Naive thymus-derived CD8-positive, alpha-beta T cell (primary cell): ENCODE measurements at regions not wholly inside any gene's neighbourhood (a gene's known extent, or its start where the extent isn't known, plus 50 kb on each side); places are given as distances from the start of the nearest gene placed in this dataset.

Source experiments
- ATAC-seq, 2 donors: fragments of 150-1000 bp; cut with Tn5 transposase in 1 of 2; sonication (Bioruptor Pico), chemical (Tn5 transposase) in 1 of 2; 1 replicate in 1 of 2; 2 replicates in 1 of 2; pipeline ENCODE4 v1.10.0; 2021; ENCODE audit warnings: mild to moderate bottlenecking in 2 of 2, moderate library complexity in 2 of 2
- POLR2A ChIA-PET: fragments of 350-600 bp; sonication (Branson Sonifier 250); formaldehyde crosslinking; loops from one replicate; lab custom pipeline; 2021; ENCODE audit warnings: antibody characterized with exemption; lab: Charles Lee
- DNase-seq, 10 donors: peaks; one replicate each; pipeline versions ENCODE4 v3.0.0 to v3.0.0-alpha.2; 2020 to 2022
- H3K27ac Mint-ChIP-seq, 10 donors: one replicate each; pipeline ENCODE4 v1.8.0; 2020 to 2022; ENCODE audit warnings: mild to moderate bottlenecking in 10 of 10, mixed read lengths in 10 of 10, moderate library complexity in 4 of 10, inconsistent platforms in 1 of 10
- H3K27me3 Mint-ChIP-seq, 5 donors: one replicate each; pipeline ENCODE4 v1.8.0; 2021 to 2022; ENCODE audit warnings: mixed read lengths in 5 of 5
- H3K36me3 Mint-ChIP-seq, 3 donors: one replicate each; pipeline ENCODE4 v1.8.0; 2020 to 2022; ENCODE audit warnings: mixed read lengths in 3 of 3, mild to moderate bottlenecking in 2 of 3, inconsistent platforms in 1 of 3
- H3K4me1 Mint-ChIP-seq, 4 donors: one replicate each; pipeline ENCODE4 v1.8.0; 2021 to 2022; ENCODE audit warnings: mixed read lengths in 4 of 4
- H3K4me3 Mint-ChIP-seq, 10 donors: one replicate each; pipeline ENCODE4 v1.8.0; 2020 to 2022; ENCODE audit warnings: mild to moderate bottlenecking in 10 of 10, mixed read lengths in 10 of 10, moderate library complexity in 6 of 10, inconsistent platforms in 1 of 10
- H3K9me3 Mint-ChIP-seq, 9 donors: one replicate each; pipeline ENCODE4 v1.8.0; 2020 to 2022; ENCODE audit warnings: mixed read lengths in 9 of 9, mild to moderate bottlenecking in 3 of 9, inconsistent platforms in 1 of 9, moderate library complexity in 1 of 9

- DNase-seq (no peak), ATAC-seq (no peak)
- no peaks in the 10 kb centered on the region for H3K27me3 Mint-ChIP-seq
- peaks cover 0 to 20% (median 10%) of the 10 kb centered on the region in 9 donors for H3K9me3 Mint-ChIP-seq
- H3K36me3 Mint-ChIP-seq: peaks cover 0 to 6% (median 0%) of the 10 kb centered on the region in 3 donors
- no peak overlapping the region for H3K4me3 Mint-ChIP-seq
- no peak overlapping the region for H3K27ac Mint-ChIP-seq
- POLR2A ChIA-PET: no interaction called here
- no peaks in the 10 kb centered on the region for H3K4me1 Mint-ChIP-seq
Observed at GRCh38 chr6:141288947-141289346, 843.8 kb upstream of the GJE1 start.

- H3K4me3 Mint-ChIP-seq: no peak overlapping the region
- POLR2A ChIA-PET: interaction anchor here (0.6 kb wide), 1 partner anchor 307 kb away, joined by 5 read pairs; no protein-coding TSS in a partner anchor
- H3K4me1 Mint-ChIP-seq: no peaks in the 10 kb centered on the region
- no peak overlapping the region for H3K27ac Mint-ChIP-seq
- ATAC-seq: no peak
- no peak for DNase-seq
- no peaks in the 10 kb centered on the region for H3K36me3 Mint-ChIP-seq
- peaks cover 0 to 3% (median 0%) of the 10 kb centered on the region in 9 donors for H3K9me3 Mint-ChIP-seq
- no peaks in the 10 kb centered on the region for H3K27me3 Mint-ChIP-seq
Observed at GRCh38 chr6:141282263-141282662, 850.5 kb upstream of the GJE1 start.

DNA sequence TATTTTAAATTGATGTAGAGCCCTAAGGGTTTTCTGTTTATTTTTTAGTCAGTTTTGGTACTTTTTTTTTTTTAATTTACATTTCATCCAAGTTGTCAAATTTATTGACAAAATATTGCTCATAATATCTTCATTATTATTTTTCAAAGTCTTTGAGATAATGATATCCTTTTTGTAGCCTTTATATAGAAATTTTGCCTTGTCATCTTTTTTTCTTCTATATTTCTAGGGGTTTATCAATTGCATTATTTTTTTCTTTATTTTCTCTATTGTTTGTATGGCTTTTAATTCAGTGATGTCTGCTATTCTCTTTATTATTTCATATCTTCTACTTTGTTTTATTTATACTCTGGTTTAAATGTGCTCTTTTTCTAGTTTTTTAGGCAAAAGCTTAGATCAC, 863.0 kb upstream of the GJE1 start:
- H3K36me3 Mint-ChIP-seq: no peaks in the 10 kb centered on the region
- H3K4me1 Mint-ChIP-seq: peaks cover 0 to 1% (median 0%) of the 10 kb centered on the region in 4 donors
- POLR2A ChIA-PET: no interaction called here
- H3K27me3 Mint-ChIP-seq: no peaks in the 10 kb centered on the region
- no peak for DNase-seq
- ATAC-seq: no peak
- H3K4me3 Mint-ChIP-seq: no peak overlapping the region
- H3K27ac Mint-ChIP-seq: no peak overlapping the region
- H3K9me3 Mint-ChIP-seq: no peaks in the 10 kb centered on the region

DNA sequence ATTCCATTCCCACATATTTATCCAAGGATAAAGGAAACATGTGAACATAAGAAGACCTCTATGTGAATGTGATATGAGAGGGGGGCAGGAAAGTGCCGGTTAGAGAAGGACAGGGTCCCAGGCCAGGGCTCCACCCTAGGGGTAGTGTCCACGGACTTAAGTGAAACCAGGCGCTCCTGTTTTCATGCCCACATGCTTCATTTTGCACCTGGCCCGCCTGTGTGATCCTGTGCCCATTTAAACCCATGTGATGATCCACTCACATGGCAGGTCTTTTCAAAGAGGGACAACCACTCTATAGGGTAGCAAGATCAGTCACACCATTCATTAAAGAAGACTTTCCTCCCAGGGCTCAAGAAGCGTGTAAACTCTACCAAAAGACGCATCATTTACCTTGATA, 865.3 kb upstream of the GJE1 start:
- H3K27me3 Mint-ChIP-seq: no peaks in the 10 kb centered on the region
- no peak overlapping the region for H3K4me3 Mint-ChIP-seq
- DNase-seq (no peak), ATAC-seq (no peak)
- no peaks in the 10 kb centered on the region for H3K36me3 Mint-ChIP-seq
- POLR2A ChIA-PET: no interaction called here
- H3K9me3 Mint-ChIP-seq: no peaks in the 10 kb centered on the region
- no peak overlapping the region for H3K27ac Mint-ChIP-seq
- peaks cover 0 to 1% (median 0%) of the 10 kb centered on the region in 4 donors for H3K4me1 Mint-ChIP-seq

- Mint-ChIP-seq H3K27me3 (no peaks in the 10 kb centered on the region), H3K36me3 (no peaks in the 10 kb centered on the region), H3K4me1 (peaks cover 0 to 1% (median 0%) of the 10 kb centered on the region in 4 donors), H3K4me3 (no peak overlapping the region), H3K27ac (no peak overlapping the region), H3K9me3 (no peaks in the 10 kb centered on the region)
- no peak for DNase-seq
- POLR2A ChIA-PET: no interaction called here
- no peak for ATAC-seq
Observed at GRCh38 chr6:141265756-141266623, 866.7 kb upstream of the GJE1 start.

GRCh38 chr6:141264101-141264500, 868.6 kb upstream of the GJE1 start:
- Mint-ChIP-seq H3K27ac (no peak overlapping the region), H3K36me3 (no peaks in the 10 kb centered on the region), H3K4me3 (no peak overlapping the region), H3K4me1 (peaks cover 0 to 1% (median 0%) of the 10 kb centered on the region in 4 donors), H3K9me3 (no peaks in the 10 kb centered on the region), H3K27me3 (no peaks in the 10 kb centered on the region)
- POLR2A ChIA-PET: no interaction called here
- ATAC-seq: no peak
- DNase-seq: no peak

DNA sequence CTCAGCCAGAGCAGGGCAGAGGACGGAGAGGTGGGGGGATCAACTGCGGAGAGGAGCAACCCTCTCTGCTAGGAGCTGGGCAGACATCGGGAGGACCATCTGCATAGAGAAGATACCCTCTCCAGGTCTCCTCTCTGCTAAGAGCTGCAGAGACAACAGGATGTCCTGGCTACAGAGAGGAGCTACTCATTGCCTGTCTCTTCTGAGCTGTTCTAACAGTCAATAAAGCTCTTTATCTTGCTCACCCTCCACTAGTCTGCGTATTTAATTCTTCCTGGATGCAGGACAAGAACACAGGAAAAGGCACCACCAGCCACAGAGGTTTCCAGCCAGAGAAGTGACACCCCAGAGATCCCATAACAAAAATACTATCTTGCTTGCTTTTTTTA, 871.1 kb upstream of the GJE1 start:
- Mint-ChIP-seq H3K9me3 (no peaks in the 10 kb centered on the region), H3K36me3 (no peaks in the 10 kb centered on the region), H3K27me3 (no peaks in the 10 kb centered on the region), H3K4me1 (peaks cover 0 to 1% (median 0%) of the 10 kb centered on the region in 4 donors), H3K27ac (peak overlapping the region in 1 of 10 donors; percentile 24), H3K4me3 (no peak overlapping the region)
- DNase-seq (no peak), ATAC-seq (no peak)
- POLR2A ChIA-PET: no interaction called here

- Mint-ChIP-seq H3K4me1 (peaks cover 0 to 1% (median 0%) of the 10 kb centered on the region in 4 donors), H3K27me3 (no peaks in the 10 kb centered on the region), H3K9me3 (no peaks in the 10 kb centered on the region), H3K36me3 (no peaks in the 10 kb centered on the region), H3K27ac (no peak overlapping the region), H3K4me3 (no peak overlapping the region)
- ATAC-seq (no peak), DNase-seq (no peak)
- POLR2A ChIA-PET: no interaction called here
Observed at GRCh38 chr6:141261016-141261671, 871.6 kb upstream of the GJE1 start.

DNA sequence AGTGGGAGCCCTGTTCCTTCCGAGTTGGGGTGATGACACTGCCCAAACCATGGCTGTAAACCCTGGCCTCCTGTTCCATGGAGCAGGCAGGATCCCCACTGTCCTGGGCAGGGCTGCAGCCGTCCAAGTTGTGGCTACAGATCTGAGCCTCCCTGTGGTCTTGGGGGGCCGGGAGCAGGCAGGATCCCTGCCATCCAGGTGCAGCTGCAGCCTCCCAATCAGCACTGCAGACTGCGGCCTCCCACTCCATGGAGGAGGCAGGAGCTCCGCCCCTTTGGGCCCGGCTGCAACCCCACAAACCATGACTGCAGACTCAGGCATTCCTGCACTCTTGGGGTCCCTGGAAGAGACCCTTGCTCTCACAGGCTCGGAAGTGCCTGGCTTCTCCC, 872.1 kb upstream of the GJE1 start:
- Mint-ChIP-seq H3K27ac (no peak overlapping the region), H3K36me3 (no peaks in the 10 kb centered on the region)
- no peak for DNase-seq

GRCh38 chr6:141259807-141260206, 872.9 kb upstream of the GJE1 start:
- H3K27me3 Mint-ChIP-seq: no peaks in the 10 kb centered on the region
- DNase-seq (no peak), ATAC-seq (no peak)
- no peaks in the 10 kb centered on the region for H3K9me3 Mint-ChIP-seq
- POLR2A ChIA-PET: no interaction called here
- H3K4me1 Mint-ChIP-seq: no peaks in the 10 kb centered on the region
- no peak overlapping the region for H3K27ac Mint-ChIP-seq
- H3K4me3 Mint-ChIP-seq: no peak overlapping the region
- no peaks in the 10 kb centered on the region for H3K36me3 Mint-ChIP-seq

More for the DNA sequence above, 872.1 kb upstream of the GJE1 start:
- H3K4me1 Mint-ChIP-seq: no peaks in the 10 kb centered on the region
- H3K4me3 Mint-ChIP-seq: no peak overlapping the region
- ATAC-seq: no peak
- POLR2A ChIA-PET: no interaction called here
- no peaks in the 10 kb centered on the region for H3K27me3 Mint-ChIP-seq
- no peaks in the 10 kb centered on the region for H3K9me3 Mint-ChIP-seq

DNA sequence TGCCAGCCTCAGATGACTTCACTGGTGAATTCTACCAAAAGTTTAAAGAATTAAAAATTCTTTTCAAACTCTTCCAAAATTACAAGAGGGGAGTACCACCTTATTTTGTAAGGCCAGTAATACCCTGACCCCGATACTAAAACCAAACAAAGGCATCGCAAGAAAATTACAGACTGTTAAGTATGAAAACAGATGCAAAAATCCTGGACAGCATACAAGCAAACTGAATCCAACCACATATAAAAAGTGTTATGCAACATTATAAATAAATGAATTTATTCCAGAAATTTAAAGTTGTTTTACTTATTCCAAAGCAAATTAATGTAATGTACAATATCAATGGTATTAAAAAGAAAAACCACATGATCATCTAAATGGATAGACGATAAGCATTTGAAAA, 873.6 kb upstream of the GJE1 start:
- Mint-ChIP-seq H3K4me3 (no peak overlapping the region), H3K27ac (no peak overlapping the region), H3K27me3 (no peaks in the 10 kb centered on the region), H3K4me1 (no peaks in the 10 kb centered on the region), H3K36me3 (no peaks in the 10 kb centered on the region), H3K9me3 (no peaks in the 10 kb centered on the region)
- POLR2A ChIA-PET: no interaction called here
- ATAC-seq (no peak), DNase-seq (no peak)

GRCh38 chr6:141258516-141258915, 874.2 kb upstream of the GJE1 start:
- POLR2A ChIA-PET: no interaction called here
- Mint-ChIP-seq H3K36me3 (no peaks in the 10 kb centered on the region), H3K27me3 (no peaks in the 10 kb centered on the region), H3K27ac (no peak overlapping the region), H3K4me1 (no peaks in the 10 kb centered on the region), H3K4me3 (no peak overlapping the region), H3K9me3 (no peaks in the 10 kb centered on the region)
- ATAC-seq: no peak
- no peak for DNase-seq

DNA sequence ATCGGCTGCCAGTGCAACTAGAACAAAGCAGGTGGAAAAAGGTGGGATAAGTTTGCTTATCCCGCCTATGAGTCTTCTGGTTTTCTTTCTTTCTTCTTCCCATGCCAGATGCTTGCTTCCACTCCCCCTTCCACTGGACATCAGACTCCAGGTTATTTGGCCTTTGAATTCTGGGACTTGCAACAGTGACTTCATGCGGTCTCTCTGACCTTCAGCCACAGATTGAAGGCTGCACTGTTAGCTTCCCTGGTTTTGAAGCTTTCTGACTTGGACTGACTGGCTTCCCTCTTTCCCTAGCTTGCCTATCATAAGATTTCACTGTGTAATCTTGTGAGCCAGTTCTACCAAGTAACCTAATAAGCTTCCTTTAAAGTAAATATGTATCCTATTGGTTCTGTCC, 878.4 kb upstream of the GJE1 start:
- no peak overlapping the region for H3K4me3 Mint-ChIP-seq
- POLR2A ChIA-PET: no interaction called here
- ATAC-seq (no peak), DNase-seq (no peak)
- peaks cover 0 to 3% (median 0%) of the 10 kb centered on the region in 4 donors for H3K4me1 Mint-ChIP-seq
- H3K27ac Mint-ChIP-seq: no peak overlapping the region
- no peaks in the 10 kb centered on the region for H3K9me3 Mint-ChIP-seq
- no peaks in the 10 kb centered on the region for H3K27me3 Mint-ChIP-seq
- H3K36me3 Mint-ChIP-seq: no peaks in the 10 kb centered on the region
